Caki2 (cell line): ENCODE measurements at regions not wholly inside any gene's neighbourhood (a gene's known extent, or its start where the extent isn't known, plus 50 kb on each side); places are given as distances from the start of the nearest gene placed in this dataset.
A peak's percentile ranks its signal among the peaks of the same experiment; 100 is the strongest.

Source experiments
- DNase-seq: peaks from one replicate; pipeline ENCODE4 v3.0.0-alpha.2; 2015; ENCODE audit warnings: low read depth
- in situ Hi-C: cut with HindIII; loops from 2 replicates; pipeline ENCODE4 v1.10.0; 2016; ENCODE audit warnings: low sequenced_read_pairs, low pct_unique_long_range_greater_than_20kb, mixed read lengths

DNA sequence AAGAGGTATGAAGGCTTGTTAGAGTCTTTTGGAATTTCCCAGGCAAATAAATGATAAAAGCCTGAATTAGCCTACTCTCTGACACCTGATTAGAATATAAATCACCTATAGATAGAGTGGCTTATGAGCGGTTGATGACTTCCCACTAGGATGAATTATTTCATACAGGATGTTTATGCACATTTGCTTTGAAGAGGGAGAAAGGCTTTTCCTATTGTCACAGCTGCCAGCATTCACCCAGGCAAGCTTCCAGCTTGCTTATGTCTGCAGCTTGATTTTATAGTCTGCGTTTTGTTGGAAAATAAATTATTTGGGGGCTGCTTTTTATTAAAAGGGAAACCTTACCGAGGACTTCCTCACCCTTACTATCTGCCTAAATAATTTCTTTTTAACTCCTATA lies 51.3 kb upstream of the EIF2S2 start:
- DNase-seq = no peak
- in situ Hi-C loops = no loop called here

- in situ Hi-C loops = no loop called here
Observed at GRCh38 chr20:34164381-34164984, 52.4 kb upstream of the EIF2S2 start.

GRCh38 chr20:34165018-34165619 lies 53.1 kb upstream of the EIF2S2 start:
- no peak for DNase-seq
- in situ Hi-C loops = no loop called here

More at GRCh38 chr20:34164381-34164984, 52.4 kb upstream of the EIF2S2 start:
- DNase-seq = no peak

DNA sequence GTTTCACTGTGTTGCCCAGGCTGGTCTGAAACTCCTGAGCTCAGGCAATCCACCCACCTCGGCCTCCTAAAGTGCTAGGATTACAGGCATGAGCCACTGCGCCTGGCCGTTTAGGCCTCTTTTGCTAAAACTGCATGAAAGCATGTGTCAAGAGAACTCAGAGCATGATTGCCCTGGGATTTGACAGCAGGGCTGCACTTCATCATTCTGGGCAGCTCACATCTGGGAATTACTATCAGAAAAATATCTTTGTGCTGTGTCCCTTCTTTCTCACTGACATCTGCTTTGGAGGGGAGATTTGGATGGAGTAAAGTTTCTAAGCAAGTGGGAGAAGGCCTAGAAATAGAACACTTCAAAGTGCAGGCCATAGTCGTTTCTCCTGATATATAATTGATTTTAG lies 59.6 kb upstream of the EIF2S2 start:
- no peak for DNase-seq
- in situ Hi-C loops = no loop called here

DNA sequence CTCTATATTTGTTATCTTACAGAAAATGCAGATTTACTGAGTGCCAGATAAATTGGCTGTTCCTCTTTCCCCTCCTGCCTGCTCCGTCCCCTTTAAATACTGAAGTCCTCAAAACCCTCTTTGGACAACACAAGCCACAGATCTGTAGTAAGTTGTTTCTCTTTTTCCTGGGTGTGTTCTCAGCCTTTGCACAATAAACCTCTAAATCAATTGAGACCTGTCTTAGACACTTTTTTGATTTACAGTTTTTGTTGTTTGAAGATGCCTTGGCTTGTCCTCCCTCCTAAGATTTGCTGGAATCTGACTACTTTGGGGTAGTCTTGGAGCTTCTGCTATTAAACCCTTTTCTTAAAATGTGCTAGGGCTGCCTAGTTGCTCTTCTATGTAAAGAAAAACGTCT lies 60.9 kb upstream of the EIF2S2 start:
- DNase-seq = no peak
- in situ Hi-C loops = no loop called here

DNA sequence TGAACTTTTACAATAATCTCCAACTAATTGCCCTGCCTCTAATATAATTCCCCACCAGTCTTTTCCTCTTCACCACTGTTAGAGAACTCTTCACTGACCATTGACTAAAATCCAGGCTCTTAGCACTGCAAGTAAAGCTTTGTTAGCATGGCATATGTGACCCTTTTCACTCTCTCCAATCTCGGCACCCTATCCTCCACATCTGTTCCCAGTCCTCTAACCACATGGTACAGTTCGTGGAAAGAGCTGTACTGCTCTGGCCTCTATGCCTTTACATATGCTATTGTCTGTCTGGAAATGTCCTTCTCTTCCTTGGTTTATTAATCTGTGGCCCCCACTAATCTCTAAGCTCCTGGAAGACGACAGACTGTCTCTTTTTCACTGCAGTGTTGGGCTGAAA lies 63.0 kb upstream of the EIF2S2 start:
- DNase-seq = no peak
- in situ Hi-C loops = no loop called here

DNA sequence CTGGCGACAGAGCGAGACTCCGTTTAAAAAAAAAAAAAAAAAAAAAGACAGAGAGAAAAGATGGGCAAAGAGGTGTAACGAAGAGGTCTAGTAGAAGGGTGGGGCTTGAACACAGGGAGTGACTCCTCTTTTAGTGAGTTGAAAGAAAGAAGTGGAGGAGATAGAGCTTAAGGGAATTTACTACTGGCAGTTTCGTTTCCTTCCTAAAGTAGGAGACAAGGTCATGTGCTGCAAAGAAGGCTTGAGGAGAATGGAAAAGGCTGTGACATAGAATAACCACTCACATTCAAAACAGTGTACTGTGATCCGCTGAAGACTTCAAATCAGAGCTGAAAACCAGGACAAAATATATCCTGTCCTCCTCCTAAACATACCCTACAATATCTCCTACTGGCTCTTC lies 63.8 kb upstream of the EIF2S2 start:
- DNase-seq = no peak
- in situ Hi-C loops = no loop called here

DNA sequence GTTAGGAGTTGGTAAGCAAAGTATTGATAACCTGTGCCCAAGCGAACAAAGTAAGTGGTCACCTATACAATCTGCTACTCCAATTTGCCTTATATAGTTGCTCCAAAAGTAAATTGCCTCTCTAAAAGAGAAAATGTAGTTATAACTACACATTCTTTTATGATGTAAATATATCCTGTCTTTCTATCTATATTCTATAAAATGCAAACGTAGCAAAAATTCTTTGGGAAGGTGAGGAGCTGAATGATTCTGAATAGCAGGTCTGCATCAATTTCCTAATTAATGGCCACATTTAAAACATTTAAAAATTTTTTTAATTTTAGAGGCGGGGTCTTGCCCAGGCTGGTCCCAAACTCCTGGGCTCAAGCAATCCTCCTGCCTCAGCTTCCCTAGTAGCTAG lies 64.2 kb upstream of the ASIP start:
- DNase-seq = no peak
- in situ Hi-C loops = no loop called here

- in situ Hi-C loops = no loop called here
- DNase-seq = peak; percentile 23
Observed at GRCh38 chr20:34179637-34180360, 61.4 kb upstream of the ASIP start.

GRCh38 chr20:34180460-34181120 lies 60.6 kb upstream of the ASIP start:
- in situ Hi-C loops = no loop called here
- peak; percentile 83 for DNase-seq

DNA sequence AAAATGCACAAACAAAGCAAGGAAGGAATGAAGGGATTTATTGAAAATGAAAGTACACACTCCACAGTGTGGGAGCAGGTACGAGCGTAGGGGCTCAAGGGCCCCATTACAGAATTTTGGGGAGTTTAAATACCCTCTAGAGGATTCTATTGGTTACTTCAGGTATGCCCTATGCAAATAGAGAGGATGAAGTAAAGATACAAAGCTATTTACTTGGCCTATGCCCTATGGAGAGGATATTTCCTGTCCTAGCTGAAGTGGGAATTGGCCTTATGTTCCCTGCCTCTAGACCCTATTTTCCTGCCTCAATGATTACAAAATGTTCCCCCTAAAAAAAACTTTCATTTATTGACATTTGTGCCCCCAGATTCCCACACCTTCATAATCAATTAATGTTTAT lies 59.7 kb upstream of the ASIP start:
- no peak for DNase-seq
- in situ Hi-C loops = no loop called here

DNA sequence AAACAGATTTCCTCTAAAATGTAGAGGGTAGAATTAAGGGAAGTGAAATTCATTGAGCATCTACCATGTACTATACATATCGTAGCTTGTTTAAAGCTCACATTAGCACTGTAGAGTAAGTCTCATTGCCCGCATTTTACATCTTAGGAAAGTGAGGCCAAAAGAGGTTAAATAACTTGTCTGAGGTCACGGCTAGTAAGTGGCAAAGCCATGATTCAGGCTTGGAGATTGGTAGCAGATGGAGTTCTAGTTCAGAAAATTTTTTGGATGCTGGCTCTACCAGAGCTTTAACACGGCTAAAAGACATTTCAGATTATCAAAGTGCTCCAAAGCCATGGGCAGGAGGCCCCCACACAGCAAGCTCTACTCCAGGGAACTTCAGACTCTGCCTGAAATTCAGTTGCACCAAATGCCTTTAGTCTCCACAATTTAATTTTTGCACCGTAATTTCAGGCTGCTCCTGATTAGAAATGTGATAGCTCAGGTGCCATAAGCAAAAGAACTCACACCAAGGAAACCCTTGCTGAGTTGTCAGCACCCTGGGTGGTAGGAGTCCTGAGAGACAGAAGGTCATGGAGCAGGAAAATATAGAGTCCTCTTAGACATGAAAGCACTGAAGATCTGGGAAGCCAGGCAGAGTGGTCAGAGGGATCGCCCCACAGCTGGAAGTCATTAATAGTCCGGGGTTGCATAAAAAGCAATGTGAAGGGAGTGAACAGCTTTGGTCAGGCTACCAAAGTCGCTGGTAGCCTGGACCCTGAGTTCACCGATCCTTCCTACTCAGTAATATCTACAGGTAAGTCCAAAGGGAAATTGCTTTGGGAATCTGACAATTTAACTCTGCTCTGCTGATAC lies 55.2 kb upstream of the ASIP start:
- in situ Hi-C loops = no loop called here
- no peak for DNase-seq

- in situ Hi-C loops = no loop called here
- no peak for DNase-seq
Observed at GRCh38 chr20:34189572-34190163, 51.6 kb upstream of the ASIP start.

- DNase-seq = no peak
- in situ Hi-C loops = no loop called here
Observed at GRCh38 chr20:34190262-34190661, 51.0 kb upstream of the ASIP start.

DNA sequence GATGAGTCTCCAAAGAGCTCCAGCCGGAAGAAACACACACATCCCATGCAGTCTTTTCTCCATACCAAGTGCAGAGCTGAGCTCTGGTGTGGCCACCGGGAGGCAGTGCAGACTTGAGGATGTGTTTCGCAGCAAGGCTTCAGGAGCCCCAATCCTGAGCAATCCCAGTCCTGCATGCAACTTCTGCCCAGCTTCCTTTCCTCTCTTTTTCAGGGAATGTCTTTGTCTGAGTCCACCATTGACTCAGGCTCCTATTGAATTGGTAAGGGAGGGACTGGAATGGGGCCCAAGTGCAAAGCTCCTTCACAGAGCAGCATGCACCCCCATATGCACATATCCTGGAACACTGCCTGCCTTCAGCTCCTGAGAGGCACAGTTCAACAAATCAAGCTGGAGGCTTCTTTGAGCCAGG lies 50.5 kb upstream of the ASIP start:
- in situ Hi-C loops = no loop called here
- DNase-seq = peak; percentile 62
